ENCODE measurements at regions not wholly inside any gene's neighbourhood (a gene's known extent, or its start where the extent isn't known, plus 50 kb on each side); places are given as distances from the start of the nearest gene placed in this dataset.

GRCh38 chr16:8292271-8292670, 298.0 kb downstream of the TMEM114 start:
- in situ Hi-C loops (cut with MboI; ENCODE audit: low pct_unique_long_range_greater_than_20kb, low sequenced_read_pairs, unreplicated experiment): no loop called here
- no peak for TF ChIP-seq CTCF (IDR thresholded peaks at IDR 0.05; ENCODE audit: extremely low read depth, insufficient read depth, missing control alignments)
- DNase-seq (ENCODE audit: low spot score): no peak

GRCh38 chr16:8286348-8286747, 304.0 kb downstream of the TMEM114 start:
- no peak for DNase-seq (ENCODE audit: low spot score)
- in situ Hi-C loops (cut with MboI; ENCODE audit: low pct_unique_long_range_greater_than_20kb, low sequenced_read_pairs, unreplicated experiment): no loop called here
- TF ChIP-seq CTCF (IDR thresholded peaks at IDR 0.05; ENCODE audit: extremely low read depth, insufficient read depth, missing control alignments): no peak

- TF ChIP-seq CTCF (IDR thresholded peaks at IDR 0.05; ENCODE audit: extremely low read depth, insufficient read depth, missing control alignments): no peak
- no peak for DNase-seq (ENCODE audit: low spot score)
- in situ Hi-C loops (cut with MboI; ENCODE audit: low pct_unique_long_range_greater_than_20kb, low sequenced_read_pairs, unreplicated experiment): no loop called here
Observed at GRCh38 chr16:8283195-8283594, 307.1 kb downstream of the TMEM114 start.

GRCh38 chr16:8278031-8278580, 312.2 kb downstream of the TMEM114 start:
- in situ Hi-C loops (cut with MboI; ENCODE audit: low pct_unique_long_range_greater_than_20kb, low sequenced_read_pairs, unreplicated experiment): no loop called here
- no peak for DNase-seq (ENCODE audit: low spot score)
- TF ChIP-seq CTCF (IDR thresholded peaks at IDR 0.05; ENCODE audit: extremely low read depth, insufficient read depth, missing control alignments): no peak

- in situ Hi-C loops (cut with MboI; ENCODE audit: low pct_unique_long_range_greater_than_20kb, low sequenced_read_pairs, unreplicated experiment): no loop called here
- DNase-seq (ENCODE audit: low spot score): no peak
- no peak for TF ChIP-seq CTCF (IDR thresholded peaks at IDR 0.05; ENCODE audit: extremely low read depth, insufficient read depth, missing control alignments)
Observed at GRCh38 chr16:8271344-8271743, 319.0 kb downstream of the TMEM114 start.

- DNase-seq (ENCODE audit: low spot score): no peak
- in situ Hi-C loops (cut with MboI; ENCODE audit: low pct_unique_long_range_greater_than_20kb, low sequenced_read_pairs, unreplicated experiment): no loop called here
- no peak for TF ChIP-seq CTCF (IDR thresholded peaks at IDR 0.05; ENCODE audit: extremely low read depth, insufficient read depth, missing control alignments)
Observed at GRCh38 chr16:8262299-8262698, 328.0 kb downstream of the TMEM114 start.

- no peak for DNase-seq (ENCODE audit: low spot score)
- in situ Hi-C loops (cut with MboI; ENCODE audit: low pct_unique_long_range_greater_than_20kb, low sequenced_read_pairs, unreplicated experiment): no loop called here
- TF ChIP-seq CTCF (IDR thresholded peaks at IDR 0.05; ENCODE audit: extremely low read depth, insufficient read depth, missing control alignments): no peak
Observed at GRCh38 chr16:8260140-8260539, 330.2 kb downstream of the TMEM114 start.

All from GM13977 (cell line).